Activated B cell treated with CpG ODN at 0.5 μM for 24 hours (primary cell): ENCODE measurements at regions not wholly inside any gene's neighbourhood (a gene's known extent, or its start where the extent isn't known, plus 50 kb on each side); places are given as distances from the start of the nearest gene placed in this dataset.

ENCODE experiments used
- ATAC-seq: fragments of 200-7000 bp; cut with Tn5 transposase; one replicate; pipeline ENCODE4 v1.10.0; 2021; ENCODE audit warnings: low read depth, mild to moderate bottlenecking, moderate library complexity
- CTCF ChIA-PET: fragments of 350-600 bp; sonication (Branson Sonifier 250); formaldehyde crosslinking; loops from one replicate; lab custom pipeline; 2021; ENCODE audit warnings: antibody characterized with exemption; lab: Charles Lee
- POLR2A ChIA-PET: fragments of 350-600 bp; sonication (Branson Sonifier 250); formaldehyde crosslinking; loops from one replicate; lab custom pipeline; 2021; ENCODE audit warnings: antibody characterized with exemption; lab: Charles Lee
- DNase-seq: peaks from one replicate; pipeline ENCODE4 v3.0.0; 2022
- H3K27ac Mint-ChIP-seq: one replicate; pipeline ENCODE4 v1.8.0; 2020; ENCODE audit warnings: mixed read lengths
- H3K27me3 Mint-ChIP-seq: one replicate; pipeline ENCODE4 v1.8.0; 2021; ENCODE audit warnings: mixed read lengths
- H3K36me3 Mint-ChIP-seq: one replicate; pipeline ENCODE4 v1.8.0; 2021; ENCODE audit warnings: low read depth, mixed read lengths
- H3K4me1 Mint-ChIP-seq: one replicate; pipeline ENCODE4 v1.8.0; 2021; ENCODE audit warnings: mixed read lengths
- H3K4me3 Mint-ChIP-seq: one replicate; pipeline ENCODE4 v1.8.0; 2020; ENCODE audit warnings: mild to moderate bottlenecking, mixed read lengths
- H3K9me3 Mint-ChIP-seq: one replicate; pipeline ENCODE4 v1.8.0; 2020; ENCODE audit warnings: mixed read lengths
- CTCF ChIP-seq: fragments of 200-600 bp; IDR thresholded peaks from one replicate; pipeline ENCODE4 v1.8.0; 2022; ENCODE audit warnings: antibody characterized with exemption, mild to moderate bottlenecking
- intact Hi-C: fragments of 100-400 bp; cut with micrococcal nuclease; formaldehyde crosslinking; loops from one replicate; pipeline ENCODE4 v1.15.1; 2024

- intact Hi-C loops, result no loop called here
- Mint-ChIP-seq H3K27ac (no peak overlapping the region), H3K36me3 (no peaks in the 10 kb centered on the region), H3K27me3 (peaks cover 2% of the 10 kb centered on the region), H3K9me3 (no peaks in the 10 kb centered on the region), H3K4me1 (no peaks in the 10 kb centered on the region), H3K4me3 (no peak overlapping the region)
- no peak for ATAC-seq
- POLR2A ChIA-PET, result no interaction called here
- no peak for TF ChIP-seq CTCF
- CTCF ChIA-PET, result interaction anchor here (1.0 kb wide), 1 partner anchor 165 kb away, joined by 3 read pairs; no protein-coding TSS in a partner anchor
- DNase-seq, result no peak
These were observed 183.8 kb downstream of the DAD1 start for GRCh38 chr14:22405201-22405600.

GRCh38 chr14:22403296-22403695, 185.7 kb downstream of the DAD1 start:
- H3K27me3 Mint-ChIP-seq, result peaks cover 2% of the 10 kb centered on the region
- TF ChIP-seq CTCF, result no peak
- no peak overlapping the region for H3K27ac Mint-ChIP-seq
- no peaks in the 10 kb centered on the region for H3K9me3 Mint-ChIP-seq
- POLR2A ChIA-PET, result no interaction called here
- intact Hi-C loops, result loop anchor here (2.0 kb wide), 1 partner anchor 14 kb away; no protein-coding TSS in a partner anchor
- no peaks in the 10 kb centered on the region for H3K36me3 Mint-ChIP-seq
- no peak overlapping the region for H3K4me3 Mint-ChIP-seq
- DNase-seq (no peak), ATAC-seq (no peak)
- no peaks in the 10 kb centered on the region for H3K4me1 Mint-ChIP-seq
- CTCF ChIA-PET, result no interaction called here

GRCh38 chr14:22400655-22401259, 188.3 kb downstream of the DAD1 start:
- Mint-ChIP-seq H3K27me3 (no peaks in the 10 kb centered on the region), H3K9me3 (no peaks in the 10 kb centered on the region), H3K36me3 (no peaks in the 10 kb centered on the region), H3K4me1 (peaks cover 9% of the 10 kb centered on the region), H3K4me3 (no peak overlapping the region), H3K27ac (no peak overlapping the region)
- ATAC-seq (no peak), DNase-seq (no peak)
- POLR2A ChIA-PET, result no interaction called here
- CTCF ChIA-PET, result interaction anchor here (1.3 to 1.6 kb wide), 2 partner anchors 9 to 72 kb away, joined by 3 to 5 read pairs; no protein-coding TSS in a partner anchor
- intact Hi-C loops, result no loop called here
- TF ChIP-seq CTCF, result no peak

- no peak overlapping the region for H3K4me3 Mint-ChIP-seq
- DNase-seq (no peak), ATAC-seq (no peak)
- TF ChIP-seq CTCF, result no peak
- intact Hi-C loops, result no loop called here
- H3K4me1 Mint-ChIP-seq, result peaks cover 9% of the 10 kb centered on the region
- no peaks in the 10 kb centered on the region for H3K36me3 Mint-ChIP-seq
- POLR2A ChIA-PET, result no interaction called here
- no peaks in the 10 kb centered on the region for H3K9me3 Mint-ChIP-seq
- H3K27ac Mint-ChIP-seq, result no peak overlapping the region
- no peaks in the 10 kb centered on the region for H3K27me3 Mint-ChIP-seq
- CTCF ChIA-PET, result interaction anchor here (1.6 to 2.7 kb wide), 2 partner anchors 73 to 170 kb away, joined by 5 to 12 read pairs; no protein-coding TSS in a partner anchor
These were observed 189.2 kb downstream of the DAD1 start for GRCh38 chr14:22399776-22400175.

GRCh38 chr14:22397221-22397737, 191.7 kb downstream of the DAD1 start:
- ChIA-PET POLR2A (no interaction called here), CTCF (interaction anchor here (1.2 to 1.6 kb wide), 3 partner anchors 35 to 173 kb away, joined by 3 to 8 read pairs (median 4); no protein-coding TSS in a partner anchor)
- intact Hi-C loops, result no loop called here
- H3K27me3 Mint-ChIP-seq, result no peaks in the 10 kb centered on the region
- ATAC-seq (no peak), DNase-seq (no peak)
- no peak overlapping the region for H3K4me3 Mint-ChIP-seq
- no peak for TF ChIP-seq CTCF
- no peaks in the 10 kb centered on the region for H3K9me3 Mint-ChIP-seq
- no peak overlapping the region for H3K27ac Mint-ChIP-seq
- no peaks in the 10 kb centered on the region for H3K36me3 Mint-ChIP-seq
- H3K4me1 Mint-ChIP-seq, result peaks cover 23% of the 10 kb centered on the region
